Tibial nerve (tissue), 4 donors: ENCODE measurements at regions not wholly inside any gene's neighbourhood (a gene's known extent, or its start where the extent isn't known, plus 50 kb on each side); places are given as distances from the start of the nearest gene placed in this dataset.

Source experiments
- DNase-seq, 2 donors: peaks; one replicate each; pipeline ENCODE4 v3.0.0-alpha.2; 2019; ENCODE audit warnings: low spot score in 2 of 2
- H3K27ac ChIP-seq, 4 donors: fragments of 200-600 bp; sonication (generic) in 3 of 4; one replicate each; pipeline ENCODE4 v1.5.1; 2017 to 2019; ENCODE audit warnings: mild to moderate bottlenecking in 1 of 4
- H3K27me3 ChIP-seq, 2 donors: fragments of 200-600 bp; sonication (generic) in 1 of 2; one replicate each; pipeline versions ENCODE4 v1.5.1 to v1.6.0; 2017 to 2019
- H3K36me3 ChIP-seq, 3 donors: fragments of 200-600 bp; sonication (generic); one replicate each; pipeline ENCODE4 v1.5.1; 2018 to 2019
- H3K4me1 ChIP-seq, 4 donors: fragments of 200-600 bp; sonication (generic) in 3 of 4; one replicate each; pipeline ENCODE4 v1.5.1; 2017 to 2019
- H3K4me3 ChIP-seq, 4 donors: fragments of 200-600 bp; sonication (generic) in 3 of 4; one replicate each; pipeline ENCODE4 v1.5.1; 2017 to 2019; ENCODE audit warnings: mild to moderate bottlenecking in 1 of 4, moderate library complexity in 1 of 4
- H3K9me3 ChIP-seq, 4 donors: fragments of 200-600 bp; sonication (generic) in 3 of 4; one replicate each; pipeline ENCODE4 v1.5.1; 2017 to 2019
- CTCF ChIP-seq, 5 experiments: fragments of 200-600 bp in 3 of 5; fragments of 450-650 bp in 2 of 5; sonication (generic) in 3 of 5; IDR thresholded peaks; one replicate each; pipeline ENCODE4 v1.5.1; 2016 to 2019; ENCODE audit warnings: antibody characterized with exemption in 5 of 5, mild to moderate bottlenecking in 3 of 5, moderate library complexity in 2 of 5
- EP300 ChIP-seq, 2 donors: sonication (generic); formaldehyde crosslinking; IDR thresholded peaks; one replicate each; pipeline ENCODE4 v1.6.1; 2017; ENCODE audit warnings: antibody characterized with exemption in 2 of 2, mild to moderate bottlenecking in 1 of 2
- POLR2A ChIP-seq, 2 donors: fragments of 450-650 bp; IDR thresholded peaks; one replicate each; pipeline ENCODE4 v1.6.1; 2017; ENCODE audit warnings: antibody characterized with exemption in 2 of 2, mild to moderate bottlenecking in 2 of 2, moderate library complexity in 2 of 2
- WGBS, 2 donors: methylation state at CpG; one replicate each; pipeline ENCODE4 v1.1.5; 2018; 5-methylcytosine and 5-hydroxymethylcytosine counted together

- WGBS, 2 donors: 27 to 50% methylated on average over 4 of the region's 4 CpGs
- no peak for TF ChIP-seq EP300 (IDR thresholded peaks at IDR 0.05)
- no peak for TF ChIP-seq POLR2A (IDR thresholded peaks at IDR 0.05)
- no peak for TF ChIP-seq CTCF (IDR thresholded peaks at IDR 0.05)
Measured at GRCh38 chr7:51731075-51731474, 414.5 kb upstream of the COBL start.

GRCh38 chr7:51727441-51727840, 410.8 kb upstream of the COBL start:
- Histone ChIP-seq H3K27me3 (no peaks in the 10 kb centered on the region), H3K27ac (no peak overlapping the region), H3K4me1 (no peaks in the 10 kb centered on the region), H3K4me3 (no peak overlapping the region), H3K36me3 (no peaks in the 10 kb centered on the region), H3K9me3 (peaks cover 0 to 6% (median 0%) of the 10 kb centered on the region in 4 donors)
- 46 to 69% methylated on average over 2 of the region's 2 CpGs for WGBS, 2 donors
- TF ChIP-seq CTCF (IDR thresholded peaks at IDR 0.05) (no peak), POLR2A (IDR thresholded peaks at IDR 0.05) (no peak), EP300 (IDR thresholded peaks at IDR 0.05) (no peak)
- no peak for DNase-seq

More at GRCh38 chr7:51731075-51731474, 414.5 kb upstream of the COBL start:
- Histone ChIP-seq H3K27ac (no peak overlapping the region), H3K9me3 (peaks cover 0 to 17% (median 0%) of the 10 kb centered on the region in 4 donors), H3K36me3 (no peaks in the 10 kb centered on the region), H3K4me1 (no peaks in the 10 kb centered on the region), H3K4me3 (no peak overlapping the region), H3K27me3 (no peaks in the 10 kb centered on the region)
- no peak for DNase-seq

- WGBS, 2 donors: 11 to 18% methylated on average over 1 of the region's 1 CpG
- no peak for DNase-seq
- TF ChIP-seq CTCF (IDR thresholded peaks at IDR 0.05) (no peak), EP300 (IDR thresholded peaks at IDR 0.05) (no peak)
- Histone ChIP-seq H3K36me3 (no peaks in the 10 kb centered on the region), H3K4me3 (no peak overlapping the region), H3K27ac (no peak overlapping the region), H3K27me3 (no peaks in the 10 kb centered on the region), H3K9me3 (peaks cover 0 to 7% (median 0%) of the 10 kb centered on the region in 4 donors), H3K4me1 (no peaks in the 10 kb centered on the region)
Measured at GRCh38 chr7:51706851-51707250, 390.2 kb upstream of the COBL start.

GRCh38 chr7:51705701-51706100, 389.1 kb upstream of the COBL start:
- Histone ChIP-seq H3K36me3 (no peaks in the 10 kb centered on the region), H3K9me3 (peaks cover 0 to 10% (median 0%) of the 10 kb centered on the region in 4 donors), H3K27ac (no peak overlapping the region), H3K4me3 (no peak overlapping the region), H3K4me1 (no peaks in the 10 kb centered on the region), H3K27me3 (no peaks in the 10 kb centered on the region)
- no peak for DNase-seq
- no peak for TF ChIP-seq POLR2A (IDR thresholded peaks at IDR 0.05)
- TF ChIP-seq CTCF (IDR thresholded peaks at IDR 0.05): no peak
- TF ChIP-seq EP300 (IDR thresholded peaks at IDR 0.05): no peak
- 60 to 66% methylated on average over 3 of the region's 3 CpGs for WGBS, 2 donors

- no peaks in the 10 kb centered on the region for H3K27me3 ChIP-seq
- no peaks in the 10 kb centered on the region for H3K36me3 ChIP-seq
- WGBS, 2 donors: 71 to 73% methylated on average over 3 of the region's 3 CpGs
- no peak overlapping the region for H3K27ac ChIP-seq
- H3K9me3 ChIP-seq: peaks cover 0 to 10% (median 0%) of the 10 kb centered on the region in 4 donors
- TF ChIP-seq EP300 (IDR thresholded peaks at IDR 0.05) (no peak), CTCF (IDR thresholded peaks at IDR 0.05) (no peak), POLR2A (IDR thresholded peaks at IDR 0.05) (no peak)
- no peaks in the 10 kb centered on the region for H3K4me1 ChIP-seq
- no peak overlapping the region for H3K4me3 ChIP-seq
- DNase-seq: no peak
Measured at GRCh38 chr7:51702673-51703072, 386.1 kb upstream of the COBL start.
